ENCODE measurements at regions not wholly inside any gene's neighbourhood (a gene's known extent, or its start where the extent isn't known, plus 50 kb on each side); places are given as distances from the start of the nearest gene placed in this dataset.

- in situ Hi-C loops (cut with MboI), result no loop called here
- no peak for ATAC-seq
- TF ChIP-seq TEAD2 (tag; IDR thresholded peaks at IDR 0.05) (no peak), XRCC4 (IDR thresholded peaks at IDR 0.05; ENCODE audit: extremely low read depth, insufficient read depth, insufficient read length) (no peak), AFF4 (CRISPR knock-in tag; IDR thresholded peaks at IDR 0.05) (no peak), NFXL1 (CRISPR knock-in tag; IDR thresholded peaks at IDR 0.05) (no peak), NKRF (IDR thresholded peaks at IDR 0.05; ENCODE audit: borderline replicate concordance) (no peak), NR3C1 (CRISPR knock-in tag; IDR thresholded peaks at IDR 0.05) (no peak), HINFP (tag; conservative IDR thresholded peaks at IDR 0.05; ENCODE audit: low read depth) (no peak), TRIM25 (IDR thresholded peaks at IDR 0.05; ENCODE audit: borderline replicate concordance) (no peak), HNRNPLL (IDR thresholded peaks at IDR 0.05; ENCODE audit: low read depth, low read length, poor library complexity, severe bottlenecking) (no peak), KAT2B (IDR thresholded peaks at IDR 0.05; ENCODE audit: low read depth, low read length) (no peak)
These were observed 200.6 kb upstream of the MVB12B start for GRCh38 chr9:126125992-126126409.

More at GRCh38 chr9:126125992-126126409, 200.6 kb upstream of the MVB12B start:
- ChIA-PET POLR2A (interaction anchor here (0.6 kb wide), 1 partner anchor 68 kb away, joined by 3 read pairs; no protein-coding TSS in a partner anchor), CTCF (ENCODE audit: low intra/inter-chr PET ratio) (no interaction called here)
- H3K9me1 ChIP-seq (ENCODE audit: control insufficient read depth, insufficient read depth, low read length), result no peaks in the 10 kb centered on the region
- no peak overlapping the region for H3K27ac ChIP-seq (ENCODE audit: extremely low read depth, low read depth, low read length)
- WGBS (ENCODE audit: insufficient coverage, low coverage, missing lambda C conversion rate), result 0% methylated on average over 3 of the region's 4 CpGs
- no peaks in the 10 kb centered on the region for H4K20me1 ChIP-seq (replicated peaks; ENCODE audit: control insufficient read depth, insufficient read depth, low read length)
- no peaks in the 10 kb centered on the region; a peak in 1 of 5 replicates for H3K27me3 ChIP-seq (ENCODE audit: control insufficient read depth in 2 of 2, insufficient read depth in 2 of 2, low read length in 2 of 2)
- H3K9me3 ChIP-seq (replicated peaks; ENCODE audit: control insufficient read depth, insufficient read depth, low read depth, low read length), result no peaks in the 10 kb centered on the region
- DNase-seq (ENCODE audit: extremely low read depth in 1 of 4, low spot score in 3 of 4) (no peak), FAIRE-seq (no peak)
- intact Hi-C loops (cut with micrococcal nuclease), result no loop called here
- H3K4me1 ChIP-seq (replicated peaks in 1 of 2; ENCODE audit: control insufficient read depth in 2 of 2, insufficient read depth in 2 of 2, low read length in 2 of 2), result no peaks in the 10 kb centered on the region
- H3K4me3 ChIP-seq, result no peak overlapping the region
- no peaks in the 10 kb centered on the region for H3K79me2 ChIP-seq (ENCODE audit: control insufficient read depth, insufficient read depth, low read length)
- BruUV-seq (replicated peaks), result no TSS peak
- no peak overlapping the region for H3K4me2 ChIP-seq (ENCODE audit: insufficient read depth, low read length)
- no peak overlapping the region for H3K9ac ChIP-seq (ENCODE audit: insufficient read depth in 1 of 2, low read depth in 2 of 2, low read length in 2 of 2)
- H2AFZ ChIP-seq (ENCODE audit: low read depth, low read length), result no peak overlapping the region
- no peaks in the 10 kb centered on the region for H3K36me3 ChIP-seq (ENCODE audit: control insufficient read depth, insufficient read depth, low read length)

Data from K562 (cell line).